SK-N-SH (cell line): ENCODE measurements at regions not wholly inside any gene's neighbourhood (a gene's known extent, or its start where the extent isn't known, plus 50 kb on each side); places are given as distances from the start of the nearest gene placed in this dataset.

Source experiments
- CTCF ChIA-PET: fragments of 300-600, 350-600 bp; formaldehyde crosslinking; extraction: SDS; loops from one replicate; lab custom pipeline; 2021; lab: Yijun Ruan, JAX
- POLR2A ChIA-PET: fragments of 350-600 bp; sonication (Branson Sonifier 250); formaldehyde crosslinking; extraction: SDS; loops from one replicate; lab custom pipeline; 2020; ENCODE audit warnings: antibody characterized with exemption, inconsistent platforms; lab: Yijun Ruan, JAX
- DNase-seq: peaks from one replicate; pipeline ENCODE4 v3.0.0; 2012
- H2AFZ ChIP-seq: fragments of 200-600 bp; sonication (generic); 2 replicates; pipeline ENCODE4 v1.8.1; 2016; ENCODE audit warnings: antibody characterized with exemption, mild to moderate bottlenecking, low read depth
- H3F3A ChIP-seq: fragments of 200-600 bp; sonication (generic); replicated peaks from 2 replicates; pipeline ENCODE3; 2016; ENCODE audit warnings: antibody characterized with exemption, mild to moderate bottlenecking; ENCODE audit not compliant: insufficient read depth
- H3K27ac ChIP-seq, 2 experiments: fragments of 200-500 bp in 1 of 2; fragments of 200-600 bp in 1 of 2; sonication (Bioruptor generic) in 1 of 2; sonication (generic), shearing (Covaris generic) in 1 of 2; 2 replicates each; pipeline versions ENCODE4 v1.5.1 to v1.6.1; 2014 to 2016; ENCODE audit warnings: low read depth in 2 of 2, inconsistent platforms in 1 of 2, low read length in 1 of 2, mild to moderate bottlenecking in 1 of 2, mixed read lengths in 1 of 2
- H3K27me3 ChIP-seq: fragments of 200-600 bp; sonication (generic), shearing (Covaris generic); 2 replicates; pipeline ENCODE4 v1.6.1; 2016; ENCODE audit warnings: mixed run types; ENCODE audit not compliant: insufficient read depth
- H3K36me3 ChIP-seq, 2 experiments: fragments of 200-500 bp in 1 of 2; fragments of 200-600 bp in 1 of 2; sonication (Bioruptor generic) in 1 of 2; sonication (generic) in 1 of 2; replicated peaks in 1 of 2; 2 replicates each; pipeline versions ENCODE3 to v1.5.1; 2014 to 2016; ENCODE audit warnings: low read length in 1 of 2, mild to moderate bottlenecking in 1 of 2; ENCODE audit not compliant: insufficient read depth in 2 of 2, control insufficient read depth in 1 of 2
- H3K4me1 ChIP-seq, 2 experiments: fragments of 200-500 bp in 1 of 2; fragments of 200-600 bp in 1 of 2; sonication (Bioruptor generic) in 1 of 2; sonication (generic), shearing (Covaris generic) in 1 of 2; 2 replicates each; pipeline versions ENCODE4 v1.5.1 to v1.6.1; 2014 to 2016; ENCODE audit warnings: low read depth in 1 of 2, low read length in 1 of 2, mixed run types in 1 of 2; ENCODE audit not compliant: insufficient read depth in 2 of 2, control insufficient read depth in 1 of 2
- H3K4me2 ChIP-seq: fragments of 200-600 bp; sonication (generic), shearing (Covaris generic); 2 replicates; pipeline ENCODE4 v1.6.1; 2017; ENCODE audit warnings: mixed run types
- H3K4me3 ChIP-seq, 2 experiments: fragments of 200-500 bp in 1 of 2; fragments of 200-600 bp in 1 of 2; sonication (Bioruptor generic) in 1 of 2; sonication (generic), shearing (Covaris generic) in 1 of 2; 2 replicates each; pipeline versions ENCODE4 v1.5.1 to v1.8.1; 2014 to 2016; ENCODE audit warnings: low read depth in 2 of 2, inconsistent platforms in 1 of 2, low read length in 1 of 2, mild to moderate bottlenecking in 1 of 2, mixed read lengths in 1 of 2, moderate library complexity in 1 of 2
- H3K79me2 ChIP-seq: fragments of 200-600 bp; sonication (generic); 2 replicates; pipeline ENCODE4 v1.8.1; 2017; ENCODE audit warnings: mild to moderate bottlenecking; ENCODE audit not compliant: insufficient read depth
- H3K9ac ChIP-seq: fragments of 200-600 bp; sonication (generic); 2 replicates; pipeline ENCODE4 v1.6.1; 2017; ENCODE audit warnings: mixed run types
- H3K9me2 ChIP-seq: fragments of 200-600 bp; sonication (generic); 2 replicates; pipeline ENCODE4 v1.6.1; 2017; ENCODE audit warnings: mixed run types
- H3K9me3 ChIP-seq: fragments of 200-600 bp; sonication (generic); 2 replicates; pipeline ENCODE4 v1.6.1; 2017; ENCODE audit warnings: mixed run types, mild to moderate bottlenecking, moderate library complexity
- H4K20me1 ChIP-seq: fragments of 200-600 bp; sonication (generic); 2 replicates; pipeline ENCODE4 v1.6.1; 2017; ENCODE audit warnings: mild to moderate bottlenecking, mixed run types; ENCODE audit not compliant: insufficient read depth
- CHD2 ChIP-seq: fragments of 150-350 bp; IDR thresholded peaks from 2 replicates; pipeline ENCODE4 v1.6.1; 2018; ENCODE audit warnings: low read length; ENCODE audit not compliant: partially characterized antibody
- EP300 ChIP-seq, 2 experiments: IDR thresholded peaks; 2 replicates each; pipeline versions ENCODE4 v1.4.0 to v1.6.1; 2012; ENCODE audit warnings: borderline replicate concordance in 1 of 2, low read depth in 1 of 2, low read length in 1 of 2
- FOSL2 ChIP-seq: IDR thresholded peaks from 2 replicates; pipeline ENCODE4 v1.4.0; 2012; ENCODE audit warnings: low read depth, mild to moderate bottlenecking, moderate library complexity, borderline replicate concordance
- GATA2 ChIP-seq: sonication (generic); formaldehyde crosslinking; IDR thresholded peaks from 2 replicates; pipeline ENCODE4 v1.5.0; 2020; ENCODE audit warnings: mild to moderate bottlenecking, missing genetic modification reagents
- JUND ChIP-seq: IDR thresholded peaks from 2 replicates; pipeline ENCODE4 v1.4.0; 2012
- NFIC ChIP-seq: IDR thresholded peaks from 2 replicates; pipeline ENCODE4 v1.4.0; 2012; ENCODE audit warnings: borderline replicate concordance
- RXRA ChIP-seq: IDR thresholded peaks from 2 replicates; pipeline ENCODE4 v1.4.0; 2012; ENCODE audit warnings: low read depth, mild to moderate bottlenecking, borderline replicate concordance
- SMC3 ChIP-seq: IDR thresholded peaks from 2 replicates; pipeline ENCODE4 v1.6.1; 2012; ENCODE audit warnings: low read depth, low read length, improper control_type of control experiment
- TCF12 ChIP-seq: IDR thresholded peaks from 2 replicates; pipeline ENCODE4 v1.4.0; 2012
- TEAD4 ChIP-seq: IDR thresholded peaks from 2 replicates; pipeline ENCODE4 v1.4.0; 2012; ENCODE audit warnings: mild to moderate bottlenecking, borderline replicate concordance; ENCODE audit not compliant: insufficient read depth
- YY1 ChIP-seq: IDR thresholded peaks from 2 replicates; pipeline ENCODE4 v1.4.0; 2012; ENCODE audit warnings: low read depth, mild to moderate bottlenecking
- WGBS: methylation state at CpG from one replicate; pipeline ENCODE4 v1.1.6; 2017; ENCODE audit warnings: low lambda C conversion rate; 5-methylcytosine and 5-hydroxymethylcytosine counted together
- TF ChIP-seq, protein P1 (sequence below): IDR thresholded peaks from 2 replicates; pipeline ENCODE4; 2012
- TF ChIP-seq, protein P2 (sequence below): IDR thresholded peaks from 2 replicates; pipeline ENCODE4 v1.6.1; 2012; ENCODE audit warnings: mild to moderate bottlenecking, low read depth, low read length, moderate library complexity
- TF ChIP-seq, protein P3 (sequence below): IDR thresholded peaks from 2 replicates; pipeline ENCODE4 v1.4.0; 2012; ENCODE audit warnings: low read depth, borderline replicate concordance

DNA sequence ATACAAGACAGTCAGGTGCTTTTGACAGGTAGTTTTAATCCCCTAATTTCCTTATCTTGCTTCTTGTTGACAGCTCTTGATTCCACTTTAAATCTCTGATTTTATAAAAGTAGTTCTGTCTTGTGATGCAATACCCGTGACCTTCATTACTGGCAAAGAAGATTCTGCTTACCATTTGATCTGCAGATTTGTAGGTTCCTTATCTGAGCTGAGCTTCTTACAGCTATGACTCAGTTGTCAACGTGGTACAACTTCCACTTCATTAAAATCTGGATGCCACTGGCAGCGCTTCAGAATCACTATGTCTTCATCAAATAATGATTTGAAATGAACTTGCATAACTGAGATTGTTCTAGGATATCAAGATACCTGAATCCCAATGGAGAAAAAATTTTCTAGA, 543.6 kb upstream of the B3GALT2 start:
- Histone ChIP-seq H3K9me2 (no peaks in the 10 kb centered on the region), H3K27ac (no peak overlapping the region), H3K4me1 (no peaks in the 10 kb centered on the region; a peak in 1 of 4 replicates), H4K20me1 (no peaks in the 10 kb centered on the region), H2AFZ (no peak overlapping the region), H3K4me3 (no peak overlapping the region), H3K79me2 (no peaks in the 10 kb centered on the region), H3K9ac (no peak overlapping the region), H3K27me3 (no peaks in the 10 kb centered on the region), H3K36me3 (no peaks in the 10 kb centered on the region), H3F3A (no peaks in the 10 kb centered on the region), H3K9me3 (no peaks in the 10 kb centered on the region), H3K4me2 (no peak overlapping the region)
- TF ChIP-seq TCF12 (peak; percentile 33; the same call in 1 of the 2 replicates), NFIC (peak; percentile 36; the same call in 1 of the 2 replicates), GATA2 (CRISPR knock-in tag) (no peak), JUND (peak; percentile 48), CHD2 (no peak), FOSL2 (peak; percentile 37; the same call in 1 of the 2 replicates)
- TF ChIP-seq, protein P1, sequence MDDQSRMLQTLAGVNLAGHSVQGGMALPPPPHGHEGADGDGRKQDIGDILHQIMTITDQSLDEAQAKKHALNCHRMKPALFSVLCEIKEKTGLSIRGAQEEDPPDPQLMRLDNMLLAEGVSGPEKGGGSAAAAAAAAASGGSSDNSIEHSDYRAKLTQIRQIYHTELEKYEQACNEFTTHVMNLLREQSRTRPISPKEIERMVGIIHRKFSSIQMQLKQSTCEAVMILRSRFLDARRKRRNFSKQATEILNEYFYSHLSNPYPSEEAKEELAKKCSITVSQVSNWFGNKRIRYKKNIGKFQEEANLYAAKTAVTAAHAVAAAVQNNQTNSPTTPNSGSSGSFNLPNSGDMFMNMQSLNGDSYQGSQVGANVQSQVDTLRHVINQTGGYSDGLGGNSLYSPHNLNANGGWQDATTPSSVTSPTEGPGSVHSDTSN, result peak; percentile 66
- TF ChIP-seq, protein P2, sequence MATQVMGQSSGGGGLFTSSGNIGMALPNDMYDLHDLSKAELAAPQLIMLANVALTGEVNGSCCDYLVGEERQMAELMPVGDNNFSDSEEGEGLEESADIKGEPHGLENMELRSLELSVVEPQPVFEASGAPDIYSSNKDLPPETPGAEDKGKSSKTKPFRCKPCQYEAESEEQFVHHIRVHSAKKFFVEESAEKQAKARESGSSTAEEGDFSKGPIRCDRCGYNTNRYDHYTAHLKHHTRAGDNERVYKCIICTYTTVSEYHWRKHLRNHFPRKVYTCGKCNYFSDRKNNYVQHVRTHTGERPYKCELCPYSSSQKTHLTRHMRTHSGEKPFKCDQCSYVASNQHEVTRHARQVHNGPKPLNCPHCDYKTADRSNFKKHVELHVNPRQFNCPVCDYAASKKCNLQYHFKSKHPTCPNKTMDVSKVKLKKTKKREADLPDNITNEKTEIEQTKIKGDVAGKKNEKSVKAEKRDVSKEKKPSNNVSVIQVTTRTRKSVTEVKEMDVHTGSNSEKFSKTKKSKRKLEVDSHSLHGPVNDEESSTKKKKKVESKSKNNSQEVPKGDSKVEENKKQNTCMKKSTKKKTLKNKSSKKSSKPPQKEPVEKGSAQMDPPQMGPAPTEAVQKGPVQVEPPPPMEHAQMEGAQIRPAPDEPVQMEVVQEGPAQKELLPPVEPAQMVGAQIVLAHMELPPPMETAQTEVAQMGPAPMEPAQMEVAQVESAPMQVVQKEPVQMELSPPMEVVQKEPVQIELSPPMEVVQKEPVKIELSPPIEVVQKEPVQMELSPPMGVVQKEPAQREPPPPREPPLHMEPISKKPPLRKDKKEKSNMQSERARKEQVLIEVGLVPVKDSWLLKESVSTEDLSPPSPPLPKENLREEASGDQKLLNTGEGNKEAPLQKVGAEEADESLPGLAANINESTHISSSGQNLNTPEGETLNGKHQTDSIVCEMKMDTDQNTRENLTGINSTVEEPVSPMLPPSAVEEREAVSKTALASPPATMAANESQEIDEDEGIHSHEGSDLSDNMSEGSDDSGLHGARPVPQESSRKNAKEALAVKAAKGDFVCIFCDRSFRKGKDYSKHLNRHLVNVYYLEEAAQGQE, result no peak
- no peak for DNase-seq
- 2% methylated on average over 3 of the region's 3 CpGs for WGBS
- ChIA-PET POLR2A (no interaction called here), CTCF (interaction anchor here (1.4 kb wide), 1 partner anchor 15 kb away, joined by 4 read pairs; no protein-coding TSS in a partner anchor)

DNA sequence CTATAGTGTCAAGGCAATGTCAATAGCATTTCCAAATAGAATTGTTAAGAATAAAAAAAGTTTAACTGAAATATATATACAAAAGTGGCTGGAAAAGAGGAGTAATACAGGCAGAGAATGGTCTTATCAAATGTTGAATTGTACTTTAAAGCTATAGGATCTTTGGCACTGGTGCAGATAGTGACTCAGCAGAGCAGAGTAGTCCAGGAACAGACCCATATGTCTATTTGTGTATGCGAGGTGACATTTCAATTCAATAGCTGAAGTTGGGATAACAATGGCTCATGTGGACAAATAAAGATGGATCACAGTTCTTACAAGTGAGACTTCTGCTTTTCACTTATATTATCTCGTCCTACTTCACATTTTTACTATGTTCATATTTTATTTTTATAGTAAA, 543.0 kb upstream of the B3GALT2 start:
- H3K4me1 ChIP-seq, result no peaks in the 10 kb centered on the region; a peak in 1 of 4 replicates
- H3K9me3 ChIP-seq, result no peaks in the 10 kb centered on the region
- no peaks in the 10 kb centered on the region for H3K79me2 ChIP-seq
- no peak overlapping the region for H3K4me3 ChIP-seq
- H3K27ac ChIP-seq, result no peak overlapping the region
- 20% methylated on average over 2 of the region's 2 CpGs for WGBS
- no peak overlapping the region for H2AFZ ChIP-seq
- CTCF ChIA-PET, result interaction anchor here (1.4 kb wide), 1 partner anchor 16 kb away, joined by 4 read pairs; no protein-coding TSS in a partner anchor
- no peaks in the 10 kb centered on the region for H3K27me3 ChIP-seq
- H3K9me2 ChIP-seq, result no peaks in the 10 kb centered on the region
- DNase-seq, result no peak
- H4K20me1 ChIP-seq, result no peaks in the 10 kb centered on the region
- POLR2A ChIA-PET, result no interaction called here
- no peaks in the 10 kb centered on the region for H3K36me3 ChIP-seq
- 0 out of 2 replicates have a peak, but pooled peaks have one; percentile 14 for TF ChIP-seq JUND
- TF ChIP-seq SMC3, result no peak
- TF ChIP-seq NFIC, result peak; percentile 51; the same call in 1 of the 2 replicates
- TF ChIP-seq, protein P2, result no peak
- no peak for TF ChIP-seq RXRA
- TF ChIP-seq, protein P1, result peak; percentile 30; the same call in 1 of the 2 replicates
- TF ChIP-seq FOSL2, result peak; percentile 24; the same call in 1 of the 2 replicates
- TF ChIP-seq TEAD4, result no peak
- peak; percentile 28; the same call in 1 of the 2 replicates for TF ChIP-seq TCF12
- TF ChIP-seq, protein P3, sequence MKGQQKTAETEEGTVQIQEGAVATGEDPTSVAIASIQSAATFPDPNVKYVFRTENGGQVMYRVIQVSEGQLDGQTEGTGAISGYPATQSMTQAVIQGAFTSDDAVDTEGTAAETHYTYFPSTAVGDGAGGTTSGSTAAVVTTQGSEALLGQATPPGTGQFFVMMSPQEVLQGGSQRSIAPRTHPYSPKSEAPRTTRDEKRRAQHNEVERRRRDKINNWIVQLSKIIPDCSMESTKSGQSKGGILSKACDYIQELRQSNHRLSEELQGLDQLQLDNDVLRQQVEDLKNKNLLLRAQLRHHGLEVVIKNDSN, result no peak
- TF ChIP-seq EP300 (IDR thresholded peaks at IDR 0.05; ENCODE audit: borderline replicate concordance in 1 of 2, low read depth in 1 of 2, low read length in 1 of 2), result no peak
- no peak for TF ChIP-seq YY1
- no peak overlapping the region for H3K9ac ChIP-seq
- H3K4me2 ChIP-seq, result no peak overlapping the region
- no peaks in the 10 kb centered on the region for H3F3A ChIP-seq
